HEK293 (cell line): ENCODE measurements at regions not wholly inside any gene's neighbourhood (a gene's known extent, or its start where the extent isn't known, plus 50 kb on each side); places are given as distances from the start of the nearest gene placed in this dataset.

Experiments used
- CTCF ChIA-PET: fragments of 350-600 bp; formaldehyde crosslinking; extraction: SDS; loops from one replicate; lab custom pipeline; 2021; ENCODE audit warnings: antibody characterized with exemption; lab: Yijun Ruan, JAX
- POLR2A ChIA-PET: fragments of 300-600 bp; formaldehyde crosslinking; extraction: SDS; loops from one replicate; lab custom pipeline; 2020; ENCODE audit warnings: antibody characterized with exemption, inconsistent platforms; lab: Yijun Ruan, JAX
- H3K27ac ChIP-seq: fragments of 200-500 bp; sonication (Bioruptor generic); 2 replicates; pipeline ENCODE4 v1.5.1; 2014; ENCODE audit warnings: low read depth, low read length, control low read depth, inconsistent platforms; ENCODE audit errors: extremely low read depth
- H3K36me3 ChIP-seq, 2 experiments: fragments of 200-500 bp in 1 of 2; sonication (Bioruptor generic) in 1 of 2; 1 replicate in 1 of 2; 2 replicates in 1 of 2; pipeline ENCODE4 v1.5.1; 2014 to 2017; ENCODE audit warnings: inconsistent platforms in 2 of 2, low read length in 2 of 2; ENCODE audit not compliant: control insufficient read depth in 2 of 2, insufficient read depth in 1 of 2
- H3K4me1 ChIP-seq: fragments of 200-500 bp; sonication (Bioruptor generic); 2 replicates; pipeline ENCODE4 v1.5.1; 2014; ENCODE audit warnings: mild to moderate bottlenecking, low read length, inconsistent platforms; ENCODE audit not compliant: control insufficient read depth, insufficient read depth
- H3K4me3 ChIP-seq: 2 replicates; pipeline ENCODE4 v1.5.1; 2011; ENCODE audit warnings: low read depth, mild to moderate bottlenecking, control low read depth, low read length, moderate library complexity
- H3K9me3 ChIP-seq: fragments of 200-500 bp; sonication (Bioruptor generic); 2 replicates; pipeline ENCODE4 v1.5.1; 2014; ENCODE audit warnings: low read depth, low read length, inconsistent platforms; ENCODE audit not compliant: control insufficient read depth, insufficient read depth
- CTCF ChIP-seq: fragments of 450-650 bp; formaldehyde crosslinking; IDR thresholded peaks from 2 replicates; pipeline ENCODE4 v1.5.1; 2016; ENCODE audit warnings: missing biosample characterization, missing genetic modification characterization
- SALL2 ChIP-seq: fragments of 450-650 bp; formaldehyde crosslinking; IDR thresholded peaks from 2 replicates; pipeline ENCODE4 v1.5.0; 2017; ENCODE audit warnings: missing biosample characterization, mild to moderate bottlenecking, missing genetic modification characterization, borderline replicate concordance
- TRIM28 ChIP-seq: IDR thresholded peaks from 2 replicates; pipeline ENCODE4 v1.6.1; 2011; ENCODE audit warnings: low read length, control low read depth, borderline replicate concordance
- TSHZ1 ChIP-seq: fragments of 450-650 bp; formaldehyde crosslinking; IDR thresholded peaks from 2 replicates; pipeline ENCODE4 v1.5.1; 2016; ENCODE audit warnings: missing biosample characterization, missing genetic modification characterization, borderline replicate concordance
- YY1 ChIP-seq: fragments of 450-650 bp; formaldehyde crosslinking; IDR thresholded peaks from 2 replicates; pipeline ENCODE4 v1.5.1; 2018; ENCODE audit warnings: missing biosample characterization, missing genetic modification characterization
- ZBTB17 ChIP-seq: fragments of 450-650 bp; formaldehyde crosslinking; IDR thresholded peaks from 2 replicates; pipeline ENCODE4 v1.5.1; 2016; ENCODE audit warnings: missing biosample characterization, missing genetic modification characterization
- ZBTB21 ChIP-seq: fragments of 450-650 bp; formaldehyde crosslinking; IDR thresholded peaks from 2 replicates; pipeline ENCODE4 v1.5.1; 2017; ENCODE audit warnings: missing biosample characterization, missing genetic modification characterization
- ZBTB26 ChIP-seq: fragments of 450-650 bp; formaldehyde crosslinking; optimal IDR thresholded peaks from 2 replicates; pipeline ENCODE3; 2016; ENCODE audit warnings: missing biosample characterization, mild to moderate bottlenecking, missing genetic modification characterization
- ZNF10 ChIP-seq: fragments of 450-650 bp; formaldehyde crosslinking; IDR thresholded peaks from 2 replicates; pipeline ENCODE4 v1.5.1; 2017; ENCODE audit warnings: missing biosample characterization, missing genetic modification characterization
- ZNF140 ChIP-seq: fragments of 450-650 bp; formaldehyde crosslinking; IDR thresholded peaks from 2 replicates; pipeline ENCODE4 v1.5.1; 2016; ENCODE audit warnings: missing biosample characterization, missing genetic modification characterization
- ZNF146 ChIP-seq: fragments of 450-650 bp; formaldehyde crosslinking; IDR thresholded peaks from 2 replicates; pipeline ENCODE4 v1.5.1; 2016; ENCODE audit warnings: missing biosample characterization, missing genetic modification characterization
- ZNF174 ChIP-seq: fragments of 450-650 bp; formaldehyde crosslinking; IDR thresholded peaks from 2 replicates; pipeline ENCODE4 v1.5.0; 2017; ENCODE audit warnings: missing biosample characterization, mild to moderate bottlenecking, missing genetic modification characterization
- ZNF214 ChIP-seq: fragments of 450-650 bp; formaldehyde crosslinking; IDR thresholded peaks from 2 replicates; pipeline ENCODE4 v1.5.1; 2017; ENCODE audit warnings: missing biosample characterization, mild to moderate bottlenecking, missing genetic modification characterization, borderline replicate concordance
- ZNF239 ChIP-seq: fragments of 450-650 bp; formaldehyde crosslinking; IDR thresholded peaks from 2 replicates; pipeline ENCODE4 v1.5.1; 2016; ENCODE audit warnings: missing biosample characterization, missing genetic modification characterization
- ZNF274 ChIP-seq, 2 experiments: fragments of 200-500 bp in 1 of 2; fragments of 450-650 bp in 1 of 2; sonication (Bioruptor generic) in 1 of 2; formaldehyde crosslinking in 1 of 2; IDR thresholded peaks; 2 replicates each; pipeline versions ENCODE4 v1.5.1 to v1.6.1; 2014 to 2016; ENCODE audit warnings: borderline replicate concordance in 1 of 2, inconsistent platforms in 1 of 2, low read length in 1 of 2, missing biosample characterization in 1 of 2, missing genetic modification characterization in 1 of 2
- ZNF292 ChIP-seq: fragments of 450-650 bp; formaldehyde crosslinking; IDR thresholded peaks from 2 replicates; pipeline ENCODE4 v1.5.1; 2016; ENCODE audit warnings: low read depth, missing biosample characterization, missing genetic modification characterization, borderline replicate concordance
- ZNF350 ChIP-seq: fragments of 450-650 bp; formaldehyde crosslinking; IDR thresholded peaks from 2 replicates; pipeline ENCODE4 v1.5.0; 2017; ENCODE audit warnings: missing biosample characterization, mild to moderate bottlenecking, missing genetic modification characterization
- ZNF416 ChIP-seq: fragments of 450-650 bp; formaldehyde crosslinking; IDR thresholded peaks from 2 replicates; pipeline ENCODE4 v1.5.1; 2016; ENCODE audit warnings: missing biosample characterization, missing genetic modification characterization
- ZNF514 ChIP-seq: fragments of 450-650 bp; formaldehyde crosslinking; IDR thresholded peaks from 2 replicates; pipeline ENCODE4 v1.5.1; 2016; ENCODE audit warnings: missing biosample characterization, missing genetic modification characterization
- ZNF521 ChIP-seq: fragments of 450-650 bp; formaldehyde crosslinking; IDR thresholded peaks from 2 replicates; pipeline ENCODE4 v1.5.1; 2017; ENCODE audit warnings: missing biosample characterization, mild to moderate bottlenecking, missing genetic modification characterization
- ZNF610 ChIP-seq: fragments of 450-650 bp; formaldehyde crosslinking; IDR thresholded peaks from 2 replicates; pipeline ENCODE4 v1.5.1; 2016; ENCODE audit warnings: missing biosample characterization, missing genetic modification characterization, borderline replicate concordance
- ZNF791 ChIP-seq: fragments of 450-650 bp; formaldehyde crosslinking; IDR thresholded peaks from 2 replicates; pipeline ENCODE4 v1.5.1; 2016; ENCODE audit warnings: missing biosample characterization, missing genetic modification characterization
- ZSCAN30 ChIP-seq: fragments of 450-650 bp; IDR thresholded peaks from 2 replicates; pipeline ENCODE4 v1.5.1; 2018; ENCODE audit warnings: missing biosample characterization, mild to moderate bottlenecking, missing genetic modification characterization, moderate library complexity

- ChIA-PET CTCF (no interaction called here), POLR2A (no interaction called here)
- TF ChIP-seq CTCF (tag by site-specific recombination) (no peak), ZNF214 (no peak), ZNF10 (tag by site-specific recombination) (no peak), ZNF791 (no peak), ZNF140 (tag by site-specific recombination) (no peak), ZBTB17 (tag by site-specific recombination) (no peak), ZNF350 (tag by site-specific recombination) (no peak), ZNF239 (tag by site-specific recombination) (no peak), TRIM28 (no peak), YY1 (tag by site-specific recombination) (no peak), ZNF146 (tag by site-specific recombination) (no peak), ZNF416 (tag by site-specific recombination) (no peak), ZNF292 (tag by site-specific recombination) (no peak), ZNF274 (IDR thresholded peaks at IDR 0.05; ENCODE audit: low read length) (no peak), ZNF274 (tag by site-specific recombination; IDR thresholded peaks at IDR 0.05; ENCODE audit: borderline replicate concordance) (no peak), ZNF174 (tag by site-specific recombination) (no peak), SALL2 (tag by site-specific recombination) (no peak), TSHZ1 (tag by site-specific recombination) (no peak)
- Histone ChIP-seq H3K9me3 (no peaks in the 10 kb centered on the region), H3K36me3 (no peaks in the 10 kb centered on the region), H3K4me1 (no peaks in the 10 kb centered on the region), H3K4me3 (no peak overlapping the region), H3K27ac (no peak overlapping the region)
Measured at GRCh38 chr5:166788050-166788449, 1503.4 kb upstream of the WWC1 start.

- ChIA-PET POLR2A (no interaction called here), CTCF (no interaction called here)
- no peak overlapping the region for H3K4me3 ChIP-seq
- no peaks in the 10 kb centered on the region for H3K9me3 ChIP-seq
- no peak overlapping the region for H3K27ac ChIP-seq
- no peaks in the 10 kb centered on the region for H3K36me3 ChIP-seq
- TF ChIP-seq ZNF514 (tag by site-specific recombination) (no peak), ZSCAN30 (tag by site-specific recombination) (no peak), ZBTB21 (tag by site-specific recombination) (no peak), SALL2 (tag by site-specific recombination) (no peak), ZNF610 (no peak), ZBTB26 (tag by site-specific recombination) (no peak), ZNF521 (tag by site-specific recombination) (no peak)
- H3K4me1 ChIP-seq, result no peaks in the 10 kb centered on the region
Measured at GRCh38 chr5:166795756-166796155, 1495.7 kb upstream of the WWC1 start.
